HG02981 (cell line): ENCODE measurements at regions not wholly inside any gene's neighbourhood (a gene's known extent, or its start where the extent isn't known, plus 50 kb on each side); places are given as distances from the start of the nearest gene placed in this dataset.

ENCODE experiments used
- ATAC-seq: cut with Tn5 transposase; IDR thresholded peaks from one replicate; pipeline ENCODE4 v1.9.1; 2021; ENCODE audit warnings: mild to moderate bottlenecking, moderate library complexity; ENCODE audit not compliant: unreplicated experiment

- no peak for ATAC-seq
These were observed 432.0 kb upstream of the CDH5 start for GRCh38 chr16:65934443-65934842.

GRCh38 chr16:65933703-65934102, 432.8 kb upstream of the CDH5 start:
- ATAC-seq = no peak

- ATAC-seq = no peak
These were observed 434.0 kb upstream of the CDH5 start for GRCh38 chr16:65932350-65933072.

- ATAC-seq = no peak
These were observed 443.6 kb upstream of the CDH5 start for GRCh38 chr16:65922923-65923322.

GRCh38 chr16:65919986-65920376, 446.5 kb upstream of the CDH5 start:
- no peak for ATAC-seq

GRCh38 chr16:65919145-65919985, 447.1 kb upstream of the CDH5 start:
- ATAC-seq = no peak

GRCh38 chr16:65917466-65917865, 449.0 kb upstream of the CDH5 start:
- ATAC-seq = no peak

GRCh38 chr16:65916995-65917394, 449.5 kb upstream of the CDH5 start:
- ATAC-seq = no peak

- ATAC-seq = no peak
These were observed 456.2 kb upstream of the CDH5 start for GRCh38 chr16:65910291-65910690.

- no peak for ATAC-seq
These were observed 457.0 kb upstream of the CDH5 start for GRCh38 chr16:65909310-65910050.

- no peak for ATAC-seq
These were observed 457.9 kb upstream of the CDH5 start for GRCh38 chr16:65908568-65908967.

- no peak for ATAC-seq
These were observed 461.2 kb upstream of the CDH5 start for GRCh38 chr16:65905331-65905730.

GRCh38 chr16:65896448-65897153, 469.9 kb upstream of the CDH5 start:
- no peak for ATAC-seq

GRCh38 chr16:65895906-65896305, 470.6 kb upstream of the CDH5 start:
- ATAC-seq = no peak

GRCh38 chr16:65895486-65895885, 471.0 kb upstream of the CDH5 start:
- no peak for ATAC-seq

- no peak for ATAC-seq
These were observed 476.3 kb upstream of the CDH5 start for GRCh38 chr16:65890203-65890602.

GRCh38 chr16:65889533-65889966, 476.9 kb upstream of the CDH5 start:
- ATAC-seq = no peak

GRCh38 chr16:65888201-65888600, 478.3 kb upstream of the CDH5 start:
- no peak for ATAC-seq

GRCh38 chr16:65884018-65884417, 482.5 kb upstream of the CDH5 start:
- ATAC-seq = no peak

- ATAC-seq = no peak
These were observed 488.1 kb upstream of the CDH5 start for GRCh38 chr16:65878347-65878746.

- ATAC-seq = no peak
These were observed 489.9 kb upstream of the CDH5 start for GRCh38 chr16:65876624-65877023.
